ENCODE measurements at regions not wholly inside any gene's neighbourhood (a gene's known extent, or its start where the extent isn't known, plus 50 kb on each side); places are given as distances from the start of the nearest gene placed in this dataset.

GRCh38 chr20:53881362-53881761, 189.0 kb downstream of the BCAS1 start:
- TF ChIP-seq FOXM1 (IDR thresholded peaks at IDR 0.05; ENCODE audit: borderline replicate concordance) (no peak), BHLHE40 (IDR thresholded peaks at IDR 0.05; ENCODE audit: borderline replicate concordance) (no peak), L3MBTL2 (conservative IDR thresholded peaks at IDR 0.05) (no peak), ARNT (IDR thresholded peaks at IDR 0.05) (no peak), SUZ12 (IDR thresholded peaks at IDR 0.05) (no peak), ELF4 (IDR thresholded peaks at IDR 0.05) (no peak), CTBP1 (IDR thresholded peaks at IDR 0.05; ENCODE audit: borderline replicate concordance) (no peak), HDGF (IDR thresholded peaks at IDR 0.05; ENCODE audit: borderline replicate concordance) (no peak), FOXK2 (IDR thresholded peaks at IDR 0.05) (no peak), TARDBP (IDR thresholded peaks at IDR 0.05) (no peak), FOXA1 (IDR thresholded peaks at IDR 0.05) (no peak)
